NB4 (cell line): ENCODE measurements at regions not wholly inside any gene's neighbourhood (a gene's known extent, or its start where the extent isn't known, plus 50 kb on each side); places are given as distances from the start of the nearest gene placed in this dataset.

Source experiments
- DNase-seq: peaks from one replicate; pipeline ENCODE4 v3.0.0; 2010; ENCODE audit warnings: low read depth
- H3K4me3 ChIP-seq: one replicate; pipeline ENCODE4 v1.5.1; 2011; ENCODE audit warnings: mild to moderate bottlenecking, low read depth, low read length, moderate library complexity
- MYC ChIP-seq: IDR thresholded peaks from 2 replicates; pipeline ENCODE4 v1.6.1; 2011; ENCODE audit warnings: low read depth, low read length
- POLR2A ChIP-seq: IDR thresholded peaks from 2 replicates; pipeline ENCODE4 v1.6.1; 2011; ENCODE audit warnings: mild to moderate bottlenecking; ENCODE audit not compliant: insufficient read length; ENCODE audit errors: extremely low read depth
- TF ChIP-seq, protein P1 (sequence below): IDR thresholded peaks from 2 replicates; pipeline ENCODE4 v1.6.1; 2011; ENCODE audit warnings: low read depth, low read length
- TF ChIP-seq, protein P2 (sequence below): IDR thresholded peaks from one replicate; pipeline ENCODE4 v1.5.1; 2012; ENCODE audit warnings: low read depth, low read length

DNA sequence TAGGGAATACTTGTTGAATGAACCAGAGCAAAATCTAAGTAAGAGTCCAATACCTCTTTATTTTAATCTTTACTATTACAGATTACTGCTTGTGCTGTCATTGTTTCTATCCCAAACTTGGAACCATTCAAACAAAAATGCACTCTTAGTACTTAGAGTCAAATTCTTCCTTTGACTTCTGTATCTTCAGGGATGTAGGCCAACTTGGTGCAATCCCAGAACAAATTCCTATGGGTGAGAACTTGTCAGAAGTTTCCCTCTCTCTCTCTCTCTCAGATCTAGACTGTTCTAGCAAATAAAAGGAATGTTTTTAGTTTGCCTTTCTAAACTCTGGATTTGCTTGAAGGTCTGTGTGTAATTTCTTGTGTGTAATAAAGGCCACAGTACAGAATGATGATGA, 329.0 kb upstream of the TMTC4 start:
- no peak overlapping the region for H3K4me3 ChIP-seq
- TF ChIP-seq, protein P1, sequence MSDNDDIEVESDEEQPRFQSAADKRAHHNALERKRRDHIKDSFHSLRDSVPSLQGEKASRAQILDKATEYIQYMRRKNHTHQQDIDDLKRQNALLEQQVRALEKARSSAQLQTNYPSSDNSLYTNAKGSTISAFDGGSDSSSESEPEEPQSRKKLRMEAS: no peak
- TF ChIP-seq, protein P2, sequence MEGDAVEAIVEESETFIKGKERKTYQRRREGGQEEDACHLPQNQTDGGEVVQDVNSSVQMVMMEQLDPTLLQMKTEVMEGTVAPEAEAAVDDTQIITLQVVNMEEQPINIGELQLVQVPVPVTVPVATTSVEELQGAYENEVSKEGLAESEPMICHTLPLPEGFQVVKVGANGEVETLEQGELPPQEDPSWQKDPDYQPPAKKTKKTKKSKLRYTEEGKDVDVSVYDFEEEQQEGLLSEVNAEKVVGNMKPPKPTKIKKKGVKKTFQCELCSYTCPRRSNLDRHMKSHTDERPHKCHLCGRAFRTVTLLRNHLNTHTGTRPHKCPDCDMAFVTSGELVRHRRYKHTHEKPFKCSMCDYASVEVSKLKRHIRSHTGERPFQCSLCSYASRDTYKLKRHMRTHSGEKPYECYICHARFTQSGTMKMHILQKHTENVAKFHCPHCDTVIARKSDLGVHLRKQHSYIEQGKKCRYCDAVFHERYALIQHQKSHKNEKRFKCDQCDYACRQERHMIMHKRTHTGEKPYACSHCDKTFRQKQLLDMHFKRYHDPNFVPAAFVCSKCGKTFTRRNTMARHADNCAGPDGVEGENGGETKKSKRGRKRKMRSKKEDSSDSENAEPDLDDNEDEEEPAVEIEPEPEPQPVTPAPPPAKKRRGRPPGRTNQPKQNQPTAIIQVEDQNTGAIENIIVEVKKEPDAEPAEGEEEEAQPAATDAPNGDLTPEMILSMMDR: no peak
- TF ChIP-seq MYC (no peak), POLR2A (no peak)
- DNase-seq: no peak

DNA sequence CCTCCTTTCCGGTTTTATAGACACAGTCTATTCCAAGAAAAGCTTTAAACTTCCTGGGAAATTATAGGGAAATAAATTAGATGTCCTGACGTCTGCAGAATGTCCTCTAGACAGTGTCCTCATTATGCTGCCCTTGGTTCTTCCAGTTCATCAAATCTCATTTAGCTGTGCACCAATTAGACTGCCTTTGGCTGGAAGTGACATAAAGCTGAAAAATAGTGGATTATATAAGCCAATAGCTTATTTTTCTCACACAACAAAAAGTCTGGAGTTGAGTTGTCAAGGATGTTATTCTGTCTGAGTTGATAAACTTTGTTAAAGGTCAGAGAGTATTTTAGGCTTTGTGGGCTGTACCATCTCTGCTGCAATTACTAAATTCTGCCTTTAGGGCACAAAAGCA, 314.8 kb upstream of the TMTC4 start:
- no peak overlapping the region for H3K4me3 ChIP-seq
- TF ChIP-seq, protein P1: no peak
- TF ChIP-seq, protein P2: no peak
- no peak for TF ChIP-seq POLR2A
- no peak for TF ChIP-seq MYC
- DNase-seq: no peak

DNA sequence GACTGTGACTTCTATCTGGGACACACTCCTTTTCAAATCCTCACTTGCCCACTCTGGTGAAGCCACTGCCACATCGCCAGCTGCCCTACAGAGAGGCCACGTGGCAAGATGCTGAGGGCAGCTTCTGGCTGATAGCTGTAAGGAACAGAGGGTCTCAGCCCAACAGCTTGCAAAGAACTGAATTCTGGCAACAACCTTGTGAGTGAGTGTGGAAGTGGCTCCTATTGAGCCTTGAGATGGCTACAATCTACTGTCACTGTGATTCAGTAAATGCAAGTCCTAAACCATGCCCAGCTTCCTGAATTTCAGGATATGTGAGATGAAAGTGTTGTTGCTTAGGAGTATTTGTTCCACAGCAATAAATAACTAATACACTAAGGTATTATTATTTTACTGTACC, 314.3 kb upstream of the TMTC4 start:
- no peak for DNase-seq
- no peak overlapping the region for H3K4me3 ChIP-seq
- TF ChIP-seq, protein P2: no peak
- TF ChIP-seq POLR2A (no peak), MYC (no peak)
- TF ChIP-seq, protein P1: no peak

DNA sequence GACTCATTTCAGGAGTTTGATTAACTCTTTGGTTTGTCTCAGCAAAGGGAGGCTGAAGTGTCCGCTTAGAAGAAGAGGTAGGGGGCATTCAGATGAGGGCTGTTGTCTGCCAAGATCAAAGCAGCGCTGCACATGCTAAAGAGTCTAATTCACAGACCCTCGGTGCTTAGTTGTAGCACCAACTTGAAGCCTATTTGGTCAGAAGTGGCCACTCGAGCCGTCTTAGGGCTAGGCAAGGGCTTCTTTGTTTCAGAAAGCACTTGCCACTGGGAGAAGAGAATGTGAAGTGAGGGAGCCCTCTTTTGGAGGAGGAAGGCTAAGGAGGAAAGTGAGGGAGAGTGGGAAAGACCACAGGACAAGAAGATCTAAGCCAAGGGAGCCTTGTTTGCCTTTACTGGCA, 313.4 kb upstream of the TMTC4 start:
- DNase-seq: no peak
- H3K4me3 ChIP-seq: no peak overlapping the region
- no peak for TF ChIP-seq MYC
- no peak for TF ChIP-seq POLR2A
- TF ChIP-seq, protein P2: no peak
- TF ChIP-seq, protein P1: no peak

DNA sequence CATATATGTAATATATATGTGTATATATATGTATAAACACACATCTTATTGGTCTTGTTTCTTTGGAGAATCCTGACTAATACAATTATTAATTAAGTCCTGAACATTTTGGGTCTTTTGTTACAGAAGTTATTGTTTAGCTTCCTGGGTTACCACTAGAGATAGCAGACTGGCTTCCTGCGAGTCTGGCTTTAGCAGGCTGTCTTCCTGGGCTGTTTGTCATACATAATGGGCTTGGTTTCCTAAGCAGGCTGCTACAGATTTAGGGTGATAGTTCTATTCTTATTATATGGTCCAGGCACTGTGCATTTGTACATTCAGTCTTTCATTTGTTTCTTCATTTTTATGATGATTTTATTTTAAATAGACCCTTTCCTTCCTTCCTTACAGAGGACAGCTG, 312.0 kb upstream of the TMTC4 start:
- DNase-seq: no peak
- TF ChIP-seq MYC (no peak), POLR2A (no peak)
- TF ChIP-seq, protein P2: no peak
- TF ChIP-seq, protein P1: no peak

More for the DNA sequence above, 312.0 kb upstream of the TMTC4 start:
- no peak overlapping the region for H3K4me3 ChIP-seq
